ENCODE measurements at regions not wholly inside any gene's neighbourhood (a gene's known extent, or its start where the extent isn't known, plus 50 kb on each side); places are given as distances from the start of the nearest gene placed in this dataset.

GRCh38 chr1:234851450-234852438 lies 241.8 kb upstream of the IRF2BP2 start:
- in situ Hi-C loops (cut with MboI; ENCODE audit: low sequenced_read_pairs) = loop anchor here (10.0 kb wide), 2 partner anchors 233 to 247 kb away; no protein-coding TSS in a partner anchor

GRCh38 chr1:234849832-234850231 lies 239.9 kb upstream of the IRF2BP2 start:
- in situ Hi-C loops (cut with MboI; ENCODE audit: low sequenced_read_pairs) = loop anchor here (10.0 to 25.0 kb wide), 3 partner anchors 235 to 363 kb away; partner anchors contain the start of gene TARBP1

- in situ Hi-C loops (cut with MboI; ENCODE audit: low sequenced_read_pairs) = loop anchor here (25.0 kb wide), 1 partner anchor 362 kb away; the partner anchor contains the start of gene TARBP1
These were observed 239.1 kb upstream of the IRF2BP2 start for GRCh38 chr1:234848972-234849649.

GRCh38 chr1:234846813-234847212 lies 236.8 kb upstream of the IRF2BP2 start:
- in situ Hi-C loops (cut with MboI; ENCODE audit: low sequenced_read_pairs) = loop anchor here (25.0 kb wide), 1 partner anchor 360 kb away; the partner anchor contains the start of gene TARBP1

GRCh38 chr1:234845836-234846235 lies 235.9 kb upstream of the IRF2BP2 start:
- in situ Hi-C loops (cut with MboI; ENCODE audit: low sequenced_read_pairs) = loop anchor here (25.0 kb wide), 1 partner anchor 359 kb away; the partner anchor contains the start of gene TARBP1

- in situ Hi-C loops (cut with MboI; ENCODE audit: low sequenced_read_pairs) = loop anchor here (25.0 kb wide), 1 partner anchor 358 kb away; the partner anchor contains the start of gene TARBP1
These were observed 235.2 kb upstream of the IRF2BP2 start for GRCh38 chr1:234845097-234845660.

GRCh38 chr1:234844479-234845031 lies 234.6 kb upstream of the IRF2BP2 start:
- in situ Hi-C loops (cut with MboI; ENCODE audit: low sequenced_read_pairs) = loop anchor here (25.0 kb wide), 1 partner anchor 357 kb away; the partner anchor contains the start of gene TARBP1

GRCh38 chr1:234843946-234844345 lies 234.0 kb upstream of the IRF2BP2 start:
- in situ Hi-C loops (cut with MboI; ENCODE audit: low sequenced_read_pairs) = loop anchor here (25.0 kb wide), 1 partner anchor 357 kb away; the partner anchor contains the start of gene TARBP1

GRCh38 chr1:234842726-234843641 lies 233.0 kb upstream of the IRF2BP2 start:
- in situ Hi-C loops (cut with MboI; ENCODE audit: low sequenced_read_pairs) = loop anchor here (25.0 kb wide), 1 partner anchor 356 kb away; the partner anchor contains the start of gene TARBP1

GRCh38 chr1:234841710-234842231 lies 231.8 kb upstream of the IRF2BP2 start:
- in situ Hi-C loops (cut with MboI; ENCODE audit: low sequenced_read_pairs) = loop anchor here (25.0 kb wide), 1 partner anchor 354 kb away; the partner anchor contains the start of gene TARBP1

- in situ Hi-C loops (cut with MboI; ENCODE audit: low sequenced_read_pairs) = loop anchor here (25.0 kb wide), 1 partner anchor 354 kb away; the partner anchor contains the start of gene TARBP1
These were observed 231.3 kb upstream of the IRF2BP2 start for GRCh38 chr1:234841281-234841680.

GRCh38 chr1:234840843-234841242 lies 230.9 kb upstream of the IRF2BP2 start:
- in situ Hi-C loops (cut with MboI; ENCODE audit: low sequenced_read_pairs) = loop anchor here (25.0 kb wide), 1 partner anchor 354 kb away; the partner anchor contains the start of gene TARBP1

GRCh38 chr1:234840253-234840652 lies 230.3 kb upstream of the IRF2BP2 start:
- in situ Hi-C loops (cut with MboI; ENCODE audit: low sequenced_read_pairs) = loop anchor here (25.0 kb wide), 1 partner anchor 353 kb away; the partner anchor contains the start of gene TARBP1

GRCh38 chr1:234839663-234840062 lies 229.7 kb upstream of the IRF2BP2 start:
- in situ Hi-C loops (cut with MboI; ENCODE audit: low sequenced_read_pairs) = loop anchor here (10.0 to 25.0 kb wide), 2 partner anchors 75 to 352 kb away; partner anchors contain the start of gene TARBP1

GRCh38 chr1:234838820-234839219 lies 228.8 kb upstream of the IRF2BP2 start:
- in situ Hi-C loops (cut with MboI; ENCODE audit: low sequenced_read_pairs) = loop anchor here (10.0 to 25.0 kb wide), 2 partner anchors 74 to 352 kb away; partner anchors contain the start of gene TARBP1

- in situ Hi-C loops (cut with MboI; ENCODE audit: low sequenced_read_pairs) = loop anchor here (10.0 to 25.0 kb wide), 2 partner anchors 73 to 351 kb away; partner anchors contain the start of gene TARBP1
These were observed 228.2 kb upstream of the IRF2BP2 start for GRCh38 chr1:234838182-234838581.

GRCh38 chr1:234837713-234838112 lies 227.7 kb upstream of the IRF2BP2 start:
- in situ Hi-C loops (cut with MboI; ENCODE audit: low sequenced_read_pairs) = loop anchor here (10.0 to 25.0 kb wide), 2 partner anchors 73 to 350 kb away; partner anchors contain the start of gene TARBP1

- in situ Hi-C loops (cut with MboI; ENCODE audit: low sequenced_read_pairs) = loop anchor here (10.0 to 25.0 kb wide), 2 partner anchors 72 to 350 kb away; partner anchors contain the start of gene TARBP1
These were observed 226.9 kb upstream of the IRF2BP2 start for GRCh38 chr1:234836776-234837357.
